PC-9 (cell line): ENCODE measurements at regions not wholly inside any gene's neighbourhood (a gene's known extent, or its start where the extent isn't known, plus 50 kb on each side); places are given as distances from the start of the nearest gene placed in this dataset.

Experiments used
- BruUV-seq: library from RNA; stranded (reverse); fragments of 400-500 nt; replicated peaks from 2 replicates; lab custom pipeline; 2021; lab: Mats Ljungman, UMichigan
- CTCF ChIA-PET: fragments of 300-600 bp; sonication (Branson Sonifier 250); formaldehyde crosslinking; loops from one replicate; lab custom pipeline; 2022; ENCODE audit warnings: antibody characterized with exemption; lab: Charles Lee
- POLR2A ChIA-PET: fragments of 300-600 bp; sonication (Branson Sonifier 250); formaldehyde crosslinking; loops from one replicate; lab custom pipeline; 2022; ENCODE audit warnings: antibody characterized with exemption; ENCODE audit not compliant: unreplicated experiment; lab: Charles Lee
- DNase-seq, 2 experiments: peaks; one replicate each; pipeline versions ENCODE4 v3.0.0 to v3.0.0-alpha.2; 2015 to 2022; ENCODE audit warnings: mixed read lengths in 1 of 2
- H2AFZ ChIP-seq: fragments of 200-600 bp; sonication (generic); 2 replicates; pipeline ENCODE4 v1.8.1; 2017; ENCODE audit warnings: antibody characterized with exemption
- H3F3A ChIP-seq: fragments of 200-600 bp; sonication (generic); 2 replicates; pipeline ENCODE4 v1.8.1; 2017; ENCODE audit warnings: antibody characterized with exemption, mild to moderate bottlenecking, low read depth; ENCODE audit not compliant: insufficient read depth
- H3K27ac ChIP-seq: fragments of 200-600 bp; sonication (generic); 2 replicates; pipeline ENCODE4 v1.6.1; 2016; ENCODE audit warnings: mixed run types
- H3K27me3 ChIP-seq: fragments of 200-600 bp; sonication (generic); 2 replicates; pipeline ENCODE4 v1.6.1; 2016; ENCODE audit warnings: low read depth, mixed run types; ENCODE audit not compliant: insufficient read depth
- H3K36me3 ChIP-seq: fragments of 200-600 bp; sonication (generic); 2 replicates; pipeline ENCODE4 v1.6.1; 2016; ENCODE audit warnings: low read depth, mixed run types
- H3K4me1 ChIP-seq: fragments of 200-600 bp; sonication (generic); replicated peaks from 2 replicates; pipeline ENCODE4 v1.6.1; 2016; ENCODE audit warnings: mixed run types; ENCODE audit not compliant: insufficient read depth
- H3K4me2 ChIP-seq: fragments of 200-600 bp; sonication (generic); 2 replicates; pipeline ENCODE4 v1.6.1; 2017; ENCODE audit warnings: mixed run types
- H3K4me3 ChIP-seq: fragments of 200-600 bp; sonication (generic); 2 replicates; pipeline ENCODE4 v1.6.1; 2016; ENCODE audit warnings: mixed run types
- H3K79me2 ChIP-seq: fragments of 200-600 bp; sonication (generic); 2 replicates; pipeline ENCODE4 v1.6.1; 2017; ENCODE audit warnings: low read depth, mixed run types
- H3K9me2 ChIP-seq: fragments of 200-600 bp; sonication (generic); 2 replicates; pipeline ENCODE4 v1.8.1; 2017; ENCODE audit warnings: mild to moderate bottlenecking; ENCODE audit not compliant: insufficient read depth
- H3K9me3 ChIP-seq: fragments of 200-600 bp; sonication (generic); 2 replicates; pipeline ENCODE4 v1.8.1; 2016; ENCODE audit warnings: low read depth; ENCODE audit not compliant: insufficient read depth
- H4K20me1 ChIP-seq: fragments of 200-600 bp; sonication (generic); 2 replicates; pipeline ENCODE4 v1.8.1; 2017; ENCODE audit not compliant: insufficient read depth
- CTCF ChIP-seq: fragments of 200-600 bp; sonication (generic); conservative IDR thresholded peaks from 2 replicates; pipeline ENCODE4 v1.6.1; 2017; ENCODE audit warnings: mixed run types, antibody characterized with exemption, mild to moderate bottlenecking, moderate library complexity
- EZH2 ChIP-seq: fragments of 200-600 bp; sonication (generic); IDR thresholded peaks from 2 replicates; pipeline ENCODE4 v1.8.0; 2017; ENCODE audit warnings: antibody characterized with exemption, low read depth
- intact Hi-C: fragments of 100-400 bp; cut with micrococcal nuclease; formaldehyde crosslinking; loops from one replicate; pipeline ENCODE4 v1.10.0; 2022; ENCODE audit not compliant: unreplicated experiment

- no peak overlapping the region for H3K27ac ChIP-seq
- no peaks in the 10 kb centered on the region for H3F3A ChIP-seq
- POLR2A ChIA-PET = no interaction called here
- H3K9me2 ChIP-seq = no peaks in the 10 kb centered on the region
- H3K4me1 ChIP-seq = no peaks in the 10 kb centered on the region
- CTCF ChIA-PET = no interaction called here
- H3K27me3 ChIP-seq = no peaks in the 10 kb centered on the region
- intact Hi-C loops = no loop called here
- no peak for DNase-seq
- TF ChIP-seq EZH2 (no peak), CTCF (no peak)
- no TSS peak for BruUV-seq
- no peak overlapping the region for H2AFZ ChIP-seq
- no peak overlapping the region for H3K4me2 ChIP-seq
- H3K36me3 ChIP-seq = no peaks in the 10 kb centered on the region
- H3K4me3 ChIP-seq = no peak overlapping the region
- H3K79me2 ChIP-seq = no peaks in the 10 kb centered on the region
- no peaks in the 10 kb centered on the region for H3K9me3 ChIP-seq
- H4K20me1 ChIP-seq = no peaks in the 10 kb centered on the region
Observed at GRCh38 chr5:109589239-109589638, 100.5 kb upstream of the MAN2A1 start.

- H3K79me2 ChIP-seq = no peaks in the 10 kb centered on the region
- ChIA-PET POLR2A (no interaction called here), CTCF (no interaction called here)
- H3K27me3 ChIP-seq = no peaks in the 10 kb centered on the region
- no peak for DNase-seq
- H3K4me1 ChIP-seq = no peaks in the 10 kb centered on the region
- H2AFZ ChIP-seq = no peak overlapping the region
- no peak overlapping the region for H3K27ac ChIP-seq
- no peaks in the 10 kb centered on the region for H3F3A ChIP-seq
- H4K20me1 ChIP-seq = no peaks in the 10 kb centered on the region
- H3K4me2 ChIP-seq = no peak overlapping the region
- no peaks in the 10 kb centered on the region for H3K9me2 ChIP-seq
- intact Hi-C loops = no loop called here
- H3K9me3 ChIP-seq = no peaks in the 10 kb centered on the region
- BruUV-seq = no TSS peak
- H3K4me3 ChIP-seq = no peak overlapping the region
- TF ChIP-seq CTCF (no peak), EZH2 (no peak)
- H3K36me3 ChIP-seq = no peaks in the 10 kb centered on the region
Observed at GRCh38 chr5:109588281-109589035, 101.3 kb upstream of the MAN2A1 start.

- no peak overlapping the region for H3K4me2 ChIP-seq
- no peak overlapping the region for H3K27ac ChIP-seq
- H3K9me3 ChIP-seq = no peaks in the 10 kb centered on the region
- peaks cover 14% of the 10 kb centered on the region; the same call in 1 of the 2 replicates for H3K27me3 ChIP-seq
- ChIA-PET CTCF (no interaction called here), POLR2A (no interaction called here)
- no peaks in the 10 kb centered on the region for H3F3A ChIP-seq
- H3K9me2 ChIP-seq = no peaks in the 10 kb centered on the region
- intact Hi-C loops = no loop called here
- TF ChIP-seq CTCF (no peak), EZH2 (no peak)
- BruUV-seq = no TSS peak
- no peaks in the 10 kb centered on the region for H3K79me2 ChIP-seq
- H3K4me1 ChIP-seq = no peaks in the 10 kb centered on the region
- no peak overlapping the region for H2AFZ ChIP-seq
- no peaks in the 10 kb centered on the region for H4K20me1 ChIP-seq
- H3K36me3 ChIP-seq = no peaks in the 10 kb centered on the region
- no peak overlapping the region for H3K4me3 ChIP-seq
- DNase-seq = no peak
Observed at GRCh38 chr5:109584986-109585599, 104.6 kb upstream of the MAN2A1 start.
